ENCODE measurements at regions not wholly inside any gene's neighbourhood (a gene's known extent, or its start where the extent isn't known, plus 50 kb on each side); places are given as distances from the start of the nearest gene placed in this dataset.

DNA sequence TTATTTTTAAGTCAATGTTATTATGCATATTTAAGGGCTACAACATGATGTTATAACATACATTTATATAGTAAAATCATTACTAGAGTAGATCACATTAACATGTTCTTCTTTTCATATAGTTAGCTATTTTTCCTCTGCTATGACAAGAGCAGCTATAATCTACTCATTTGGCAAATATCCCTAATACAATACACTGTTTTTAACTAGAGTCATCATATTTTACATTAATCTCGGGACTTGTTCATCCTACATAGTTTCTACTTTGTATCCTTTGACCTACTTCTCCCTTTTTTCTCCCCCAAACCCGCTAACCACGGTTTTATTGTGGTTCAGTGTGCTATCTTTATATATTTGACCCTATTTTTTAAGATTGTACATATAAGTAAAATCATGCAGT is 249.0 kb downstream of the EPM2A start:
- DNase-seq (ENCODE audit: low read depth), result no peak

DNA sequence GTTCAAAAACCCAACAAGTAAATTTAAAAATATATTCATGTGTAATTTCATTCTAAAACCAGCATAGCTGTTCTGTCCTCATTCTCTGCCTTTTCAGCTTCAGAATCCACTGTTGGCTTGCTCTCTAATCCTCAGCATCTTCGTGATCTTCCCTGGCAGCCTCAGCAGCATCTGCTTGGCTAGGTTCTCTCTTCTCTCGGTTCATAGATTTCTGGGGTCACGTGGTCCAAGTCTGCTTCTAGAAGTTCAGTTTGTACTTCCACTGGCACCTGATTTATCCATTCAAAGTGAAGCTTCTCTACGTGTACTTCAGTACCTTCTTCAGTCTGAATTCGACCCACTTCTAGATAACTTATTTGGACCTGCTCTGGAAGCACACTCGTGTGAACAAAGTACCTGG is 245.7 kb downstream of the EPM2A start:
- DNase-seq (ENCODE audit: low read depth), result no peak

- no peak for DNase-seq (ENCODE audit: low read depth)
Measured at GRCh38 chr6:145490068-145490467, 245.3 kb downstream of the EPM2A start.

GRCh38 chr6:145491126-145491525 is 244.2 kb downstream of the EPM2A start:
- DNase-seq (ENCODE audit: low read depth), result no peak

DNA sequence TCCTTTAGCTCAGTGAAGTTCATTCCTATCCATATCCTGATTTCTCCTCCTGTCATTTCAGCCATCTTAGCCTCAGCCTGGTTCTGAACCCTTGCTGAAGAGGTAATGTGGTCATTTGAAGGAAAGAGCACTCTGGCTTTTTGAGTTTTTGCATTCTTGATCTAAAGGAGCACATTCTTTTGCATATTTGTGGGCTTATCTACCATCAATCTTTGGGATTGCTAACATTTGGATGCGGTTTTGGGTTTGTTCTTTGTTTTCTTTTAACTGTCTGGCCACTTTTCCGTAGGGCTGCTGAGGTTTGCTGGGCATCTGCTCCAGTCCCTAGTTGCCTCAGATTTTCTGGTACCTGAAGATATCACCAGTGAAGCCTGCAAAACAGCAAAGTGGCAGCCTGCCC is 238.3 kb downstream of the EPM2A start:
- no peak for DNase-seq (ENCODE audit: low read depth)

DNA sequence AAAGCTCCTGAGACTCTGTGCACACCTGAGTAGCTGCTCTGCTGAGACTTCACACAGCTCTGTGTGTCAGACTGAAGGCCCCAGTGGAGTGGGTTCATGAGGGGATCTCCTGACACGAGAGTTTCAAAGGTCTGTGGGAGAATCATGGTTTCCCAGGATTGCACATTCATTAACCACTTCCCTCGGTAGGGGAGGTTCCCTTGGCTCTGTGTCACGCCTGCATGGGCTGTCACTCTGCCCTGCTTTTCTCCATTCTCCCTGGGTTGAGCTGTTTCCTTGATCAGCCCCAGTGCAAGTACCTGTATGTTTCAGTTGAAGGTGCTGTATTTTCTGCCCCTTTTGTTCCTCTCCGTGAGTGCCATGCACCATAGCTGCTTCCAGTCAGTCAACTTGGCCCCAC is 236.9 kb downstream of the EPM2A start:
- no peak for DNase-seq (ENCODE audit: low read depth)

DNA sequence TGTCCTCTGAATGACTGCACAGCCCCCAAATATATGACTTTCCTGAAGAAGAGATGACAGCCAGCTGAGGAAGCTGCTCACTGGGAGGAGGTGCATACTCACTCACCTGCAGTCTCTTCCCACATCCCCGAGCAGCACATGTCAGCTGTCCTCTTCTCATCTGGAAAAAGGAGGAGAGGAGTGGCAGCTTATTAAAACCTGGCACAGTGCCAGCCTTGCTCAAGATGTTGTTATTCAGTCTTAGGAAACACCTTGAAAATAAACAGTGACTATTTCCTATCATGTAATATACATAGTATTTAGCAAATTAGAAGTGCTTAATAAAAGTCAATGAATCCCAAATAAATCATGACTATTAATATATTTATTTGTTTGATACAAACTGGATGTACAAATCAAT is 232.9 kb downstream of the EPM2A start:
- no peak for DNase-seq (ENCODE audit: low read depth)

- no peak for DNase-seq (ENCODE audit: low read depth)
Measured at GRCh38 chr6:145506136-145506535, 229.2 kb downstream of the EPM2A start.

- no peak for DNase-seq (ENCODE audit: low read depth)
Measured at GRCh38 chr6:145506565-145506964, 228.8 kb downstream of the EPM2A start.

- DNase-seq (ENCODE audit: low read depth), result no peak
Measured at GRCh38 chr6:145507239-145507638, 228.1 kb downstream of the EPM2A start.

GRCh38 chr6:145508107-145508506 is 227.2 kb downstream of the EPM2A start:
- no peak for DNase-seq (ENCODE audit: low read depth)

GRCh38 chr6:145517492-145517891 is 217.8 kb downstream of the EPM2A start:
- no peak for DNase-seq (ENCODE audit: low read depth)

DNA sequence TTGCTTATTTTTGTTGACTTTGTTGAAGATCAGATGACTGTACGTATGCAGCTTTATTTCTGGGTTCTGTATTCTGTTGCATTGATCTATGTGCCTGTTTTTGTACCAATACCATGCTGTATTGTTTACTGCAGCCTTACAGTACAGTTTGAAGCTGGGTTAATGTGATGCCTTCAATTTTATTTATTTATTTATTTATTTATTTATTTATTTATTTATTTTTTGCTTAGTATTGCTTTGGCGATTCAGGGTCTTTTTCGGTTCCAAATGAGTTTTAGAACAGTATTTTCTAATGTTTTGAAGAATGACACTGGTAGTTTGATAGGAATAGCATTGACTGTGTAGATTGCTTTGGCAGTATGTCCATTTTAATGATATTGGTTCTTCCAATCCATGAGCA is 210.3 kb downstream of the EPM2A start:
- no peak for DNase-seq (ENCODE audit: low read depth)

GRCh38 chr6:145529582-145529981 is 205.7 kb downstream of the EPM2A start:
- DNase-seq (ENCODE audit: low read depth), result no peak

DNA sequence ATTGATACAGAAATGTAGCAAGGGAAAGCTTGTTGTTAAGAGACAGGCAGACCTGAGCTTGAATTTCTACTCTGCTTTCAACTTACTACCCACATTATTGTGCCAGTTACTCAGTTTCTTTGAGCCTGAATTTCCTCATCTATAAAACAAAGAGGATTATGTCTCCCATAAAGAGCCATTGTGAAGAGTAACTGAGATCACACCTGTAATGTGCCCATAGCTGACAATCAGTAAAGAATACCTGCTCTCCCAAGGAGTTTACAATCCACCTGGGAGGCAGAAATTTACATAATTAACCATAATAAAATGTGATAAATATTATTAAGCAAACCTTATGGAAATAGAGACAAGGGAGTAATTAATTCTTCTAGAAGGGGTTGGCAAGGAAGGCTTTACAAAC is 204.9 kb downstream of the EPM2A start:
- DNase-seq (ENCODE audit: low read depth), result no peak

DNA sequence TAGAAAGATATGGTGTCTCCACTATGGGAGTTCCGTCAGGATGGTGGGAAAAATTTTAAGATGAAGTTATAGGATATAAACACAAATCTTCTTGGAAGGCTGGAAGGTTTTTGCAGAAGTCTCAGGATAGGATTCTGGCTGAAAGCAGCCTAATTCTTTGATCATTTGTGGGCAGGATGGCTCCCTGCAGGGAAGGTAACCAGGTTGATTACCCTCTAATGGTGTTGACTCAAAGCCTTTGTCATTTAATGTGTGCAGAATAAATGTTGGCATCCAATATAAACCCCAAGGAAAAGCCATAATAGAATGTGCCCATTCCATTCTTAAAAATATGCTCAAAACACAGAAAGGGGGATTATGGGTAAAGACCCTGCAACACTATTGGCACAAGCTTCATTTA is 204.3 kb downstream of the EPM2A start:
- DNase-seq (ENCODE audit: low read depth), result no peak

DNA sequence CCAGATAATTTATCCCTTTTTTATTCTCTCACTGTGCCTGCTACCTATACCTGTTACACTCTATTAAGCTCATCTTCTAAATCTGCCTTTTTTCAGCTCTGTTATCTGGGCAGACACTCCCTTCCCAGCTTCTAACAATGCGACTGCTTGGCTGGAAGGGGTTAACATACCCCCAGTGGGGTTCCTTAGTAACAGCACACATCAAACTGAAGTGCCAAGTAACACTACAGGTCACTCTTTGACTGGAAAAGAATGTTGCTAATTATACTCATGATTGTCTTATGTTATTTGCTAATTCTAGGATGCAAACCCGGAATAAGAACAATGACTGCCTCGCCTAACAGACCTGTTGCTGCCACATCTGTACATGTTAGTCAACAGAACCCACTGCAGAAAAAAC is 203.5 kb downstream of the EPM2A start:
- no peak for DNase-seq (ENCODE audit: low read depth)

- DNase-seq (ENCODE audit: low read depth), result no peak
Measured at GRCh38 chr6:145532361-145532760, 203.0 kb downstream of the EPM2A start.

DNA sequence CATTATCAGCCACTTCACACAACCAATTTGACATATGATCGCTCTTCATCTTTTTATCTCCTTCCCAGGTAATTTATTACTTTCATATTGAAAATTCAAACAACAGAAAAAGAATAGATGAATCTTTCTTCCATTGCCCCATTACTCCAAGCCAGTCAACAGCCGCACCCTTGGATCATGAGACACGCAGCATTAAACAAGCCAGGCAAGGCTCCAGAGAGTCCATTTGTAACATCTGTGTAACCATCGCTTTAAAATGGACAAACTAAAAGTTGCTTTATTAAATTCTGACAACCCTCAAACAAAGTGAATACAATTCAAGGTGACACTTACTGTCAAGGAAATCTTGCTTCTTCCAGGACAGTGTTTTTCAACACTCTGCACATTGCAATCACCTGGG is 200.3 kb downstream of the EPM2A start:
- DNase-seq (ENCODE audit: low read depth), result no peak

DNA sequence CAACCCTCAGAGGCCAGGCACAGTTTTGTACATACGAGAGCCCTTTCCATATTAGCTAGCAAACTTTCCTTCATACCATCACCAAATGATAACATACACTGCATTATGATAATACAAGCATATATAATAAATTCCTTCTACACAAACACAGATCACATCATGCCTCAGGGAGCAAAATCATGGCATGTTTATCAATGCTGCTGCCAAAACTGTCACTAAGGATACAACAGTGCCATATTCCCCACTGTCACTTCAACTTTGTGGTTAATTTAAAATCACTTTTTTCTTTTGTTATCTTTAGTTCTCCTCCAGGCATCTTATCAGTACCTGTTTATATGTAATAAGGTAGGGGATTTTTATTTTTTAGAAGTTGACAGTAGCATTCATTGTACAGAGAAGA is 196.3 kb downstream of the EPM2A start:
- DNase-seq (ENCODE audit: low read depth), result no peak

DNA sequence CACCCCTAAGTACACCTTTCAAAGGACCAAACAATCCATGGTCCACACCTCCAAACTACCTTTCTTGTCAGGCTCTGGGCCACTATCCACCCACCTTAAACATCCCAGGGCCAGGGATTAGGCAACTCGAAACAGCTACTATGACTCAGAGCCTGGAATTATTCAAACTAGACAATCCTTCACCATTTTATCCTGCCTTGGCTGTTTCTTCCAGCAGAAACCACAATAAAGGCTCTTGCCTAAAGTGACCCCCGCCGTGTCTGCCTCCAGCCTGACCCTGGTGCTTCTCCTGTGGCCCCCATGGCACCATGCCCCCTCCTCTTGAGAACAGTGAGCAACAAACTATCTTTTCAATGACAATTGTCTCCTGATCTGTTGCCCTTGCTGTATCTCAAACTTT is 195.5 kb downstream of the EPM2A start:
- no peak for DNase-seq (ENCODE audit: low read depth)

GRCh38 chr6:145540741-145541140 is 194.6 kb downstream of the EPM2A start:
- no peak for DNase-seq (ENCODE audit: low read depth)

DNA sequence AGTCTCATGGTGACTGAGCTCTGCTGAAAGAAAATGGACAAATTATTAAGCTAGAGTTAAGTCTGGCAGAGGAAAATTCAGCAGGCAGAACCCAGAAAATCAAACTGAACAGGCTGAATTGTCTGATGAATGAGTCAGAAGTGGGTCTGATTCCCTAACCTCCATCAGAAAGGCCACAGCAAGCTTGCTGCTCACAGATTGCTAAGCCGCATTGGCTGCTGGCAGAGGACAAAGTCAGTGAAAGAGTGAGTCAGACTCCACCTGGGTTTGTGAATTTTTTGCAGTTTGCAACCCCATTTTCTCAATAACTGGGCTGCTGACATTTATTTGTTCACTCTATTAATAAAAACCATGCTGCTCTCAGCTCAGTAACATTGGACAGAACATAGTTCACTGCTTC is 191.3 kb downstream of the EPM2A start:
- DNase-seq (ENCODE audit: low read depth), result no peak

- no peak for DNase-seq (ENCODE audit: low read depth)
Measured at GRCh38 chr6:145544514-145544913, 190.8 kb downstream of the EPM2A start.

- no peak for DNase-seq (ENCODE audit: low read depth)
Measured at GRCh38 chr6:145546265-145546664, 189.1 kb downstream of the EPM2A start.

All from stimulated activated CD8-positive, alpha-beta memory T cell treated with anti-CD3 and anti-CD28 coated beads, Interleukin-15, amount 100 ng/mL, for 24 hours (primary cell).